22Rv1 (cell line): ENCODE measurements at regions not wholly inside any gene's neighbourhood (a gene's known extent, or its start where the extent isn't known, plus 50 kb on each side); places are given as distances from the start of the nearest gene placed in this dataset.

ENCODE experiments used
- CTCF ChIP-seq: fragments of 450-650 bp; IDR thresholded peaks from 2 replicates; pipeline ENCODE4 v1.5.1; 2017; ENCODE audit warnings: mild to moderate bottlenecking
- ZFX ChIP-seq: fragments of 450-650 bp; IDR thresholded peaks from 2 replicates; pipeline ENCODE4 v1.6.1; 2017; ENCODE audit warnings: antibody characterized with exemption, borderline replicate concordance

- TF ChIP-seq CTCF = no peak
- no peak for TF ChIP-seq ZFX
These were observed 374.3 kb upstream of the GOT2 start for GRCh38 chr16:59108374-59108773.
